Thyroid gland (tissue), 4 donors: ENCODE measurements at regions not wholly inside any gene's neighbourhood (a gene's known extent, or its start where the extent isn't known, plus 50 kb on each side); places are given as distances from the start of the nearest gene placed in this dataset.

ENCODE experiments used
- DNase-seq, 2 donors: peaks; one replicate each; pipeline ENCODE4 v3.0.0-alpha.2; 2019
- H3K27ac ChIP-seq, 3 donors: fragments of 200-600 bp; sonication (generic); 1 replicate in 2 of 3; 2 replicates in 1 of 3; pipeline ENCODE4 v1.5.1; 2016 to 2019; ENCODE audit warnings: mild to moderate bottlenecking in 1 of 3, moderate library complexity in 1 of 3
- H3K27me3 ChIP-seq: fragments of 200-600 bp; sonication (generic); one replicate; pipeline ENCODE4 v1.5.1; 2019
- H3K36me3 ChIP-seq, 2 donors: fragments of 200-600 bp; sonication (generic); one replicate each; pipeline ENCODE4 v1.5.1; 2016 to 2019
- H3K4me1 ChIP-seq, 2 donors: fragments of 200-600 bp; sonication (generic); one replicate each; pipeline ENCODE4 v1.5.1; 2017 to 2019
- H3K4me3 ChIP-seq, 3 donors: fragments of 200-600 bp; sonication (generic); replicated peaks in 1 of 3; 1 replicate in 2 of 3; 2 replicates in 1 of 3; pipeline ENCODE4 v1.5.1; 2016; ENCODE audit warnings: mild to moderate bottlenecking in 1 of 3
- H3K9me3 ChIP-seq: fragments of 200-600 bp; sonication (generic); one replicate; pipeline ENCODE4 v1.5.1; 2017
- POLR2A ChIP-seq, 2 donors: fragments of 450-650 bp; IDR thresholded peaks; one replicate each; pipeline ENCODE4 v1.6.1; 2017; ENCODE audit warnings: antibody characterized with exemption in 2 of 2, mild to moderate bottlenecking in 2 of 2, moderate library complexity in 1 of 2
- WGBS, 2 donors: methylation state at CpG; one replicate each; pipeline ENCODE4 v1.1.5; 2017; 5-methylcytosine and 5-hydroxymethylcytosine counted together
- intact Hi-C: fragments of 100-400 bp; cut with DNase I; formaldehyde crosslinking; loops from one replicate; pipeline ENCODE4 v1.15.1; 2023
- TF ChIP-seq, protein P1 (sequence below), 6 experiments: fragments of 200-600 bp in 3 of 6; fragments of 450-650 bp in 3 of 6; sonication (generic) in 3 of 6; IDR thresholded peaks; one replicate each; pipeline ENCODE4 v1.5.1; 2016 to 2019; ENCODE audit warnings: antibody characterized with exemption in 6 of 6, mild to moderate bottlenecking in 2 of 6, inconsistent platforms in 1 of 6, moderate library complexity in 1 of 6

GRCh38 chr1:213330281-213330680 is 279.2 kb downstream of the RPS6KC1 start:
- no peak for DNase-seq
- no peaks in the 10 kb centered on the region for H3K27me3 ChIP-seq
- H3K27ac ChIP-seq, result no peak overlapping the region
- WGBS, 2 donors, result 86 to 88% methylated on average over 3 of the region's 3 CpGs
- H3K36me3 ChIP-seq, result no peaks in the 10 kb centered on the region
- H3K4me3 ChIP-seq, result no peak overlapping the region
- no peak for TF ChIP-seq POLR2A (IDR thresholded peaks at IDR 0.05)
- TF ChIP-seq, protein P1, sequence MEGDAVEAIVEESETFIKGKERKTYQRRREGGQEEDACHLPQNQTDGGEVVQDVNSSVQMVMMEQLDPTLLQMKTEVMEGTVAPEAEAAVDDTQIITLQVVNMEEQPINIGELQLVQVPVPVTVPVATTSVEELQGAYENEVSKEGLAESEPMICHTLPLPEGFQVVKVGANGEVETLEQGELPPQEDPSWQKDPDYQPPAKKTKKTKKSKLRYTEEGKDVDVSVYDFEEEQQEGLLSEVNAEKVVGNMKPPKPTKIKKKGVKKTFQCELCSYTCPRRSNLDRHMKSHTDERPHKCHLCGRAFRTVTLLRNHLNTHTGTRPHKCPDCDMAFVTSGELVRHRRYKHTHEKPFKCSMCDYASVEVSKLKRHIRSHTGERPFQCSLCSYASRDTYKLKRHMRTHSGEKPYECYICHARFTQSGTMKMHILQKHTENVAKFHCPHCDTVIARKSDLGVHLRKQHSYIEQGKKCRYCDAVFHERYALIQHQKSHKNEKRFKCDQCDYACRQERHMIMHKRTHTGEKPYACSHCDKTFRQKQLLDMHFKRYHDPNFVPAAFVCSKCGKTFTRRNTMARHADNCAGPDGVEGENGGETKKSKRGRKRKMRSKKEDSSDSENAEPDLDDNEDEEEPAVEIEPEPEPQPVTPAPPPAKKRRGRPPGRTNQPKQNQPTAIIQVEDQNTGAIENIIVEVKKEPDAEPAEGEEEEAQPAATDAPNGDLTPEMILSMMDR (IDR thresholded peaks at IDR 0.05), result no peak
- no peaks in the 10 kb centered on the region for H3K9me3 ChIP-seq
- intact Hi-C loops, result no loop called here
- H3K4me1 ChIP-seq, result no peaks in the 10 kb centered on the region

DNA sequence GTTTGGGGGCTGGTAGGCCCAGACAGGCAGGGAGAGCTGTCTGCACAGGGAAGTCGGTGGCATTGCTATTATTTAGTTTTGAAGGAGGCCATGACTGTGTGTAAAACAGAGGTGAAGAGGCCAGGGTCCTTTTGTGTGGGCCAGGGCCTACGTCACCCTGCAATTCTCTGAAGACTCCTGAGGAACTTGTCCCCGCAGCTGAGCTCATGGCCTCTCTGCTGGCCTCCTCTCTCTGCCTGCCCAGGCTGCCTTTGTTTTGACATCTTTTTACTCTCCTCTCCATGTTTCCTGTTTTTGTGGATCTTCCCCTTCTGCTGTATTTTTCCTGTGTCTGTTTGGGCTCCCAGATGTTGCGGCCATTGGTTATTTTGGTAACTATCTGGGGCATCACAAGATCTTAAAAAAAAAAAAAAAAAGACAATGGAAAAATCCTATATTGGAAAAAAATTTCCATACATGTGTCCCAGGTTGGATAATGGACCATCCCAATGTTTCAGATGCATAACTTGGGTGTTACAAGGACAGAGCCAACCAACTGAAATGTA is 280.7 kb downstream of the RPS6KC1 start:
- WGBS, 2 donors, result 75 to 81% methylated on average over 4 of the region's 4 CpGs
- DNase-seq, result no peak
- H3K36me3 ChIP-seq, result no peaks in the 10 kb centered on the region
- no peak overlapping the region for H3K4me3 ChIP-seq
- H3K27ac ChIP-seq, result peak overlapping the region in 1 of 3 donors; percentile 23
- H3K9me3 ChIP-seq, result no peaks in the 10 kb centered on the region
- H3K27me3 ChIP-seq, result no peaks in the 10 kb centered on the region
- no peaks in the 10 kb centered on the region for H3K4me1 ChIP-seq
- no peak for TF ChIP-seq POLR2A (IDR thresholded peaks at IDR 0.05)
- TF ChIP-seq, protein P1 (IDR thresholded peaks at IDR 0.05), result no peak
- intact Hi-C loops, result no loop called here

- WGBS, 2 donors, result 60 to 66% methylated on average over 4 of the region's 4 CpGs
- no peak for DNase-seq
- peak overlapping the region in 1 of 3 donors; percentile 23 for H3K27ac ChIP-seq
Observed at GRCh38 chr1:213332491-213332890, 281.4 kb downstream of the RPS6KC1 start.

DNA sequence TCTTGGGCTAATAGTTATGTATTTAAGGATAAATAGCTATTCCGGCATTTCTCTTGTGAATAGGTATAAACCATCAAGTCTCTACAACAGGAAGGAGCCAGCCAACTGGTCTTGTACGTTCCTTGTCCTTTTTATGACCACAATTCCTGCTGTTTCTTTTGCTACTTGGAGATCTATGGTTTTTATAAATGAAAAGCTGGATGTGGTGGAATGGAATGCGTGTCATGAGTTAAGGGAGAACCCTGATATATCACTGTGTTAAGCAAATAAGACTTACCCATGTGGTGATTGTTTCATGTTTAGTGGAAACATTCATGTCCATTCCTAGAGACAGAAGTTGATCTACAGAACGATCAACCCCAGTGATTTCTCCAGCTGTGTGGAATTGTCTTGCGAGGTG is 282.1 kb downstream of the RPS6KC1 start:
- H3K27me3 ChIP-seq, result no peaks in the 10 kb centered on the region
- TF ChIP-seq, protein P1 (IDR thresholded peaks at IDR 0.05), result no peak
- intact Hi-C loops, result no loop called here
- H3K27ac ChIP-seq, result no peak overlapping the region
- H3K4me1 ChIP-seq, result no peaks in the 10 kb centered on the region
- no peak for DNase-seq
- no peaks in the 10 kb centered on the region for H3K36me3 ChIP-seq
- H3K4me3 ChIP-seq, result no peak overlapping the region
- no peaks in the 10 kb centered on the region for H3K9me3 ChIP-seq
- 88 to 93% methylated on average over 5 of the region's 5 CpGs for WGBS, 2 donors

More at GRCh38 chr1:213332491-213332890, 281.4 kb downstream of the RPS6KC1 start:
- no peaks in the 10 kb centered on the region for H3K9me3 ChIP-seq
- no peak overlapping the region for H3K4me3 ChIP-seq
- intact Hi-C loops, result no loop called here
- H3K36me3 ChIP-seq, result no peaks in the 10 kb centered on the region
- TF ChIP-seq, protein P1 (IDR thresholded peaks at IDR 0.05), result no peak
- no peak for TF ChIP-seq POLR2A (IDR thresholded peaks at IDR 0.05)
- H3K4me1 ChIP-seq, result no peaks in the 10 kb centered on the region
- no peaks in the 10 kb centered on the region for H3K27me3 ChIP-seq

GRCh38 chr1:213335084-213335483 is 284.0 kb downstream of the RPS6KC1 start:
- no peak for DNase-seq
- 87 to 90% methylated on average over 3 of the region's 3 CpGs for WGBS, 2 donors
- Histone ChIP-seq H3K4me1 (no peaks in the 10 kb centered on the region), H3K4me3 (no peak overlapping the region), H3K27ac (no peak overlapping the region), H3K9me3 (no peaks in the 10 kb centered on the region), H3K36me3 (no peaks in the 10 kb centered on the region), H3K27me3 (no peaks in the 10 kb centered on the region)
- TF ChIP-seq, protein P1 (IDR thresholded peaks at IDR 0.05), result no peak
- TF ChIP-seq POLR2A (IDR thresholded peaks at IDR 0.05), result no peak
- intact Hi-C loops, result no loop called here
